Keratinocyte (primary cell): ENCODE measurements at regions not wholly inside any gene's neighbourhood (a gene's known extent, or its start where the extent isn't known, plus 50 kb on each side); places are given as distances from the start of the nearest gene placed in this dataset.

Experiments
- DNase-seq: peaks from one replicate; pipeline ENCODE4 v3.0.0-alpha.2; 2011; ENCODE audit warnings: low read depth, missing footprints, low spot score
- FAIRE-seq: peaks from 2 replicates; lab custom pipeline; 2011; peaks lifted over from hg19 to GRCh38; lab: Jason Lieb, UNC
- H2AFZ ChIP-seq: 2 replicates; pipeline ENCODE4 v1.6.0; 2012; ENCODE audit warnings: low read length, control low read depth, inconsistent platforms; ENCODE audit not compliant: control insufficient read depth
- H3K27ac ChIP-seq: 2 replicates; pipeline ENCODE4 v1.5.1; 2011; ENCODE audit warnings: low read length; ENCODE audit not compliant: control insufficient read depth, insufficient read depth
- H3K27me3 ChIP-seq: 3 replicates; pipeline ENCODE4 v1.6.0; 2011; ENCODE audit warnings: low read length; ENCODE audit not compliant: control insufficient read depth, insufficient read depth; ENCODE audit errors: extremely low read depth
- H3K36me3 ChIP-seq, 2 experiments: 2 replicates in 1 of 2; 3 replicates in 1 of 2; pipeline ENCODE4 v1.5.1; 2011; ENCODE audit warnings: low read length in 2 of 2, mild to moderate bottlenecking in 1 of 2; ENCODE audit not compliant: control insufficient read depth in 2 of 2, insufficient read depth in 2 of 2; ENCODE audit errors: extremely low read depth in 1 of 2
- H3K4me1 ChIP-seq: 3 replicates; pipeline ENCODE4 v1.5.1; 2011; ENCODE audit warnings: low read length; ENCODE audit not compliant: control insufficient read depth, insufficient read depth; ENCODE audit errors: extremely low read depth
- H3K4me2 ChIP-seq: 3 replicates; pipeline ENCODE4 v1.6.0; 2011; ENCODE audit warnings: low read depth, low read length; ENCODE audit not compliant: control insufficient read depth, insufficient read depth; ENCODE audit errors: extremely low read depth
- H3K4me3 ChIP-seq, 3 experiments: fragments of 200-600 bp in 1 of 3; sonication (generic) in 1 of 3; 2 replicates in 2 of 3; 3 replicates in 1 of 3; pipeline ENCODE4 v1.5.1; 2011 to 2016; ENCODE audit warnings: low read length in 3 of 3, mild to moderate bottlenecking in 3 of 3, control low read depth in 2 of 3, inconsistent platforms in 1 of 3, low read depth in 1 of 3, mixed read lengths in 1 of 3, mixed run types in 1 of 3, moderate library complexity in 1 of 3; ENCODE audit not compliant: control insufficient read depth in 2 of 3, insufficient read depth in 2 of 3; ENCODE audit errors: extremely low read depth in 1 of 3
- H3K79me2 ChIP-seq: 2 replicates; pipeline ENCODE4 v1.6.0; 2012; ENCODE audit warnings: low read length; ENCODE audit not compliant: control insufficient read depth, insufficient read depth
- H3K9ac ChIP-seq: 3 replicates; pipeline ENCODE4 v1.6.0; 2011; ENCODE audit warnings: low read length; ENCODE audit not compliant: control insufficient read depth, insufficient read depth; ENCODE audit errors: extremely low read depth
- H3K9me1 ChIP-seq: 3 replicates; pipeline ENCODE4 v1.6.0; 2011; ENCODE audit warnings: low read length; ENCODE audit not compliant: control insufficient read depth, insufficient read depth; ENCODE audit errors: extremely low read depth
- H3K9me3 ChIP-seq: 2 replicates; pipeline ENCODE4 v1.5.1; 2012; ENCODE audit warnings: low read depth, low read length; ENCODE audit not compliant: control insufficient read depth
- H4K20me1 ChIP-seq: 3 replicates; pipeline ENCODE4 v1.6.0; 2011; ENCODE audit warnings: low read length; ENCODE audit not compliant: control insufficient read depth, insufficient read depth; ENCODE audit errors: extremely low read depth
- EZH2 ChIP-seq: IDR thresholded peaks from one replicate; pipeline ENCODE4 v1.6.1; 2012; ENCODE audit warnings: inconsistent platforms, mild to moderate bottlenecking, low read length, moderate library complexity
- dilution Hi-C: fragments of 300-500 bp; cut with MboI; formaldehyde crosslinking; loops from one replicate; pipeline ENCODE4 v1.7.0; 2020; ENCODE audit warnings: low sequenced_read_pairs; ENCODE audit not compliant: extremely low pct_ligation_motif_present
- TF ChIP-seq, protein P1 (sequence below), 3 experiments: IDR thresholded peaks in 1 of 3; conservative IDR thresholded peaks in 1 of 3; optimal IDR thresholded peaks in 1 of 3; 2 replicates in 2 of 3; 3 replicates in 1 of 3; pipeline versions ENCODE3 to v1.5.1; 2011; ENCODE audit warnings: low read length in 3 of 3, mild to moderate bottlenecking in 3 of 3, moderate library complexity in 2 of 3, control low read depth in 1 of 3, inconsistent platforms in 1 of 3; ENCODE audit not compliant: insufficient read depth in 2 of 3; ENCODE audit errors: extremely low read depth in 1 of 3

DNA sequence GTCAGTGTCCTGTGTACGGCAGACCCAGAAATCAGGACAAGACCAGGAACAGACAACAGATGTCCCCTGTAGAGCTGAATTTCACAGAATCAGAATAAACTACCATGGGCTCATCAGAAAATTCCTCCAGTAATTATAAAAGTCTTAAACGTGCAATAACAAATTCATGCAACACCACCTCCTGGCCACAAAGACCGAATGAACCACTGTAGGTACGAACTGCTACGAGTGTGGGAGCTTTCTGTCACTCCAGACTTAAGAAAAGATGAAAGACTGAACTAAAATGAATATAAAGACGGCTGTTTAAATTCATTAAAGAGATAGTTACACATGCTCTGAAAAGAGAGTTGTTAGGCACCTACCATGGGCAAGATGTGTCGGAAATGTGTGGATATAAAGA is 333.5 kb downstream of the RRAGC start:
- no peak for DNase-seq
- H3K27me3 ChIP-seq, result no peaks in the 10 kb centered on the region
- H3K4me3 ChIP-seq, result no peak overlapping the region
- H3K4me1 ChIP-seq, result peaks cover 5% of the 10 kb centered on the region
- no peak for FAIRE-seq
- no peak overlapping the region for H3K9ac ChIP-seq
- dilution Hi-C loops, result loop anchor here (25.0 kb wide), 1 partner anchor 286 kb away; no protein-coding TSS in a partner anchor
- H3K9me1 ChIP-seq, result no peaks in the 10 kb centered on the region
- H4K20me1 ChIP-seq, result no peaks in the 10 kb centered on the region
- H3K27ac ChIP-seq, result no peak overlapping the region
- no peak overlapping the region for H2AFZ ChIP-seq
- no peaks in the 10 kb centered on the region for H3K79me2 ChIP-seq
- H3K36me3 ChIP-seq, result no peaks in the 10 kb centered on the region
- TF ChIP-seq, protein P1, sequence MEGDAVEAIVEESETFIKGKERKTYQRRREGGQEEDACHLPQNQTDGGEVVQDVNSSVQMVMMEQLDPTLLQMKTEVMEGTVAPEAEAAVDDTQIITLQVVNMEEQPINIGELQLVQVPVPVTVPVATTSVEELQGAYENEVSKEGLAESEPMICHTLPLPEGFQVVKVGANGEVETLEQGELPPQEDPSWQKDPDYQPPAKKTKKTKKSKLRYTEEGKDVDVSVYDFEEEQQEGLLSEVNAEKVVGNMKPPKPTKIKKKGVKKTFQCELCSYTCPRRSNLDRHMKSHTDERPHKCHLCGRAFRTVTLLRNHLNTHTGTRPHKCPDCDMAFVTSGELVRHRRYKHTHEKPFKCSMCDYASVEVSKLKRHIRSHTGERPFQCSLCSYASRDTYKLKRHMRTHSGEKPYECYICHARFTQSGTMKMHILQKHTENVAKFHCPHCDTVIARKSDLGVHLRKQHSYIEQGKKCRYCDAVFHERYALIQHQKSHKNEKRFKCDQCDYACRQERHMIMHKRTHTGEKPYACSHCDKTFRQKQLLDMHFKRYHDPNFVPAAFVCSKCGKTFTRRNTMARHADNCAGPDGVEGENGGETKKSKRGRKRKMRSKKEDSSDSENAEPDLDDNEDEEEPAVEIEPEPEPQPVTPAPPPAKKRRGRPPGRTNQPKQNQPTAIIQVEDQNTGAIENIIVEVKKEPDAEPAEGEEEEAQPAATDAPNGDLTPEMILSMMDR (optimal IDR thresholded peaks at IDR 0.05 in 1 of 3, IDR thresholded peaks at IDR 0.05 in 1 of 3, conservative IDR thresholded peaks at IDR 0.05 in 1 of 3; ENCODE audit: extremely low read depth in 1 of 3, insufficient read depth in 2 of 3, low read length in 3 of 3), result no peak
- no peak for TF ChIP-seq EZH2
- H3K4me2 ChIP-seq, result no peak overlapping the region
- no peaks in the 10 kb centered on the region for H3K9me3 ChIP-seq

DNA sequence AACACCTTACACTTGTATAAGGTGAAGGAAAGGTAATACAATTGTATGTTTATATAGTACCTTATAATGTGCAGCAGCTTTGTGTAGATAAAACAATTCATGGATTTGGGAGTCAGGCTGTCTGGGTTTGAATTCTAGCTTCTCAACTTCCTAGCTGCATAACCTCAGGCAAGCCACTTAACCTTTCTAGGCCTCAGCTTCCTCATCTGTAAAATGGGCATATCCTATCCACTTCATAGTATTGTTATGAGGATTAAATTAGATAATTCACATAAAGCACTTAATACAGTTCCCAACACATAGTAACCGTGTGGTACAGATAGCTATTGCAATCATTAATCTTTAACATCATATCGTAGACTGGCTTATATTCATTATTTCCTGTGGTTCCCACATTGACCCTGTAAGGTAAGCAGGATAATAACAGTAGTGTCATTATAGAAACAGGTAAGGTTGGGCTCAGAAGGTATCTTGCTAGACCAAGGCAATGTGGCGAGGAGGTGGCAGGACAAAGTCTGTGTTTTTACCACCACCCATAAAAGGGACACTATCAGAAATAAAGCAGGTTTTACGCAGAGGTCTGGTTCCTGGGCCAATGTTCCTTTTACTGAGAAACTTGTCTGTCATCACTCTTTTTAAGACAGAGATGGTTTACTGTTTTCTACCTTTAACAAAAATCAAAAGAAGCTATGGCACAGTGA is 334.1 kb downstream of the RRAGC start:
- no peak for DNase-seq
- Histone ChIP-seq H3K4me3 (no peak overlapping the region), H3K36me3 (no peaks in the 10 kb centered on the region), H2AFZ (no peak overlapping the region), H3K4me1 (peaks cover 5% of the 10 kb centered on the region), H4K20me1 (no peaks in the 10 kb centered on the region), H3K9me3 (no peaks in the 10 kb centered on the region), H3K79me2 (no peaks in the 10 kb centered on the region), H3K27me3 (no peaks in the 10 kb centered on the region), H3K9me1 (no peaks in the 10 kb centered on the region), H3K9ac (no peak overlapping the region), H3K27ac (no peak overlapping the region), H3K4me2 (no peak overlapping the region)
- dilution Hi-C loops, result loop anchor here (25.0 kb wide), 1 partner anchor 287 kb away; no protein-coding TSS in a partner anchor
- FAIRE-seq, result no peak
- TF ChIP-seq, protein P1 (optimal IDR thresholded peaks at IDR 0.05 in 1 of 3, IDR thresholded peaks at IDR 0.05 in 1 of 3, conservative IDR thresholded peaks at IDR 0.05 in 1 of 3; ENCODE audit: extremely low read depth in 1 of 3, insufficient read depth in 2 of 3, low read length in 3 of 3), result no peak
- TF ChIP-seq EZH2, result no peak
